Adrenal gland (tissue), 5 donors: ENCODE measurements at regions not wholly inside any gene's neighbourhood (a gene's known extent, or its start where the extent isn't known, plus 50 kb on each side); places are given as distances from the start of the nearest gene placed in this dataset.

Experiments
- POLR2A ChIP-seq, 2 donors: fragments of 450-650 bp; IDR thresholded peaks; one replicate each; pipeline ENCODE4 v1.6.1; 2017; ENCODE audit warnings: antibody characterized with exemption in 2 of 2, mild to moderate bottlenecking in 2 of 2, moderate library complexity in 1 of 2
- TF ChIP-seq, protein P1 (sequence below), 6 experiments: fragments of 450-650 bp in 4 of 6; fragments of 200-600 bp in 2 of 6; sonication (generic) in 1 of 6; IDR thresholded peaks; 1 replicate in 5 of 6; 2 replicates in 1 of 6; pipeline versions ENCODE4 v1.5.1 to v1.8.0; 2016 to 2021; ENCODE audit warnings: antibody characterized with exemption in 6 of 6, mild to moderate bottlenecking in 2 of 6, moderate library complexity in 1 of 6
- donor health status: DM: no; HTN: no; CAD: no.

DNA sequence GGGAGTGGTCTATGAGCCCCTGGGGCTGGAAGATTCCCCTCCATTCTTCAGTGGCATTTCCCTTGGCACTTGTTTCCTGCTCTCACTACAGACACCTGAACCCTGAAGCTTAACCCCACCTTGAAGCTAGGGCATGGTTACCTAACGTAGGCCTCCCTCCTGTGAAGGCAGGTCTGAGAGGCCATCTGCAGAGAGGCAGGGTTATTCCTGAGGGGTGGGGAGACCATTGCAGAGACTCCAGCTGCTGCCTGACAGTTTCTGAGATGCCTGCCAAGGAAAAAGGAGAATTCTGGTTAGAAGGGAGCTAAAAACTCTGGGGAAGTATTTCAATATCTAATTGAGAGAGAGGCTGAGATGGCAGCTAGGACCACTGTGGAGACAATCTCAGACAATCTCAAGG is 119.3 kb upstream of the NDUFV2 start:
- TF ChIP-seq, protein P1, sequence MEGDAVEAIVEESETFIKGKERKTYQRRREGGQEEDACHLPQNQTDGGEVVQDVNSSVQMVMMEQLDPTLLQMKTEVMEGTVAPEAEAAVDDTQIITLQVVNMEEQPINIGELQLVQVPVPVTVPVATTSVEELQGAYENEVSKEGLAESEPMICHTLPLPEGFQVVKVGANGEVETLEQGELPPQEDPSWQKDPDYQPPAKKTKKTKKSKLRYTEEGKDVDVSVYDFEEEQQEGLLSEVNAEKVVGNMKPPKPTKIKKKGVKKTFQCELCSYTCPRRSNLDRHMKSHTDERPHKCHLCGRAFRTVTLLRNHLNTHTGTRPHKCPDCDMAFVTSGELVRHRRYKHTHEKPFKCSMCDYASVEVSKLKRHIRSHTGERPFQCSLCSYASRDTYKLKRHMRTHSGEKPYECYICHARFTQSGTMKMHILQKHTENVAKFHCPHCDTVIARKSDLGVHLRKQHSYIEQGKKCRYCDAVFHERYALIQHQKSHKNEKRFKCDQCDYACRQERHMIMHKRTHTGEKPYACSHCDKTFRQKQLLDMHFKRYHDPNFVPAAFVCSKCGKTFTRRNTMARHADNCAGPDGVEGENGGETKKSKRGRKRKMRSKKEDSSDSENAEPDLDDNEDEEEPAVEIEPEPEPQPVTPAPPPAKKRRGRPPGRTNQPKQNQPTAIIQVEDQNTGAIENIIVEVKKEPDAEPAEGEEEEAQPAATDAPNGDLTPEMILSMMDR (IDR thresholded peaks at IDR 0.05): no peak
- TF ChIP-seq POLR2A (IDR thresholded peaks at IDR 0.05): no peak
